ENCODE measurements at regions not wholly inside any gene's neighbourhood (a gene's known extent, or its start where the extent isn't known, plus 50 kb on each side); places are given as distances from the start of the nearest gene placed in this dataset.

DNA sequence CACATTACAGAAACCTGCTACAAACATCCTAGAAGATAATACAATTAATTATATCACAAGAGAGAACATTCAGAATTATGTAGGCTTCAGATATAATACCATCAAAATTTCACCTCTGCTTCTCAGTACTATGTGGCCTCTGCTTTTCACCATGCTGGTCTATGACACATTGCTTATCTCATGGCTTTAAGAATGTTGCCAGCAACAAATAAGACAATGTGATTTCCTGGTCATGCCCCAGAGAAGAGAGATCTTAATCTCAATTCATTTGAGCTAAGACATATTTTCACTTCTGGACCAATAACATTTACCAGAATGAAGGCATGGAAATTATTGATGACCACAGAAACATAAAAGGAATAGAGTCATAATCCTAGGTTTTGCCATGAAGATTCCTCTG lies 1233.4 kb upstream of the ADGRL3 start:
- Histone ChIP-seq H3K27me3 (replicated peaks in 1 of 4; ENCODE audit: control insufficient read depth in 3 of 4, extremely low read depth in 1 of 4, insufficient read depth in 3 of 4, low read length in 3 of 4) (no peaks in the 10 kb centered on the region), H3K36me3 (ENCODE audit: control insufficient read depth in 2 of 4, insufficient read depth in 4 of 4, low read length in 3 of 4) (no peaks in the 10 kb centered on the region), H2AK5ac (ENCODE audit: low read depth, low read length) (no peak overlapping the region), H2BK12ac (ENCODE audit: low read depth, low read length) (no peak overlapping the region), H2BK15ac (ENCODE audit: low read length) (no peak overlapping the region), H2AFZ (ENCODE audit: low read length) (no peak overlapping the region), H3K4me1 (replicated peaks in 1 of 4; ENCODE audit: control insufficient read depth in 3 of 4, insufficient read depth in 4 of 4, low read length in 3 of 4) (no peaks in the 10 kb centered on the region), H2BK120ac (replicated peaks; ENCODE audit: low read depth, low read length) (no peak overlapping the region), H3K14ac (ENCODE audit: insufficient read length) (no peak overlapping the region), H3K79me2 (ENCODE audit: control insufficient read depth in 1 of 2, insufficient read depth in 2 of 2, low read length in 2 of 2) (no peaks in the 10 kb centered on the region), H4K5ac (ENCODE audit: insufficient read length, low read depth, low read length) (no peak overlapping the region), H3K23me2 (ENCODE audit: low read depth, low read length) (no peaks in the 10 kb centered on the region), H4K91ac (replicated peaks; ENCODE audit: insufficient read length, low read length) (no peak overlapping the region), H2BK20ac (ENCODE audit: low read length) (no peak overlapping the region), H3K9ac (replicated peaks in 1 of 4; ENCODE audit: extremely low read depth in 1 of 4, low read depth in 3 of 4, low read length in 3 of 4) (no peak overlapping the region), H3K18ac (ENCODE audit: extremely low read depth, low read length) (no peak overlapping the region), H3K4me2 (ENCODE audit: insufficient read depth in 1 of 2, low read depth in 2 of 2, low read length in 2 of 2) (no peak overlapping the region), H2BK5ac (ENCODE audit: low read depth, low read length) (no peak overlapping the region), H4K8ac (ENCODE audit: extremely low read depth, insufficient read depth, low read length) (no peak overlapping the region), H3K79me1 (ENCODE audit: low read depth, low read length) (no peaks in the 10 kb centered on the region), H3K4ac (replicated peaks; ENCODE audit: insufficient read length, low read depth, low read length) (no peak overlapping the region), H3K56ac (replicated peaks; ENCODE audit: insufficient read length, low read depth, low read length) (no peak overlapping the region), H3K27ac (ENCODE audit: low read depth, low read length) (no peak overlapping the region), H3K4me3 (ENCODE audit: extremely low read depth in 1 of 4, insufficient read depth in 2 of 4, low read depth in 3 of 4, low read length in 4 of 4) (no peak overlapping the region), H3K23ac (ENCODE audit: insufficient read length) (no peak overlapping the region), H3K9me3 (ENCODE audit: insufficient read depth in 2 of 2, low read depth in 1 of 2, low read length in 1 of 2) (no peaks in the 10 kb centered on the region), H4K20me1 (replicated peaks in 1 of 2; ENCODE audit: control insufficient read depth in 1 of 2, insufficient read depth in 2 of 2, low read length in 2 of 2) (no peaks in the 10 kb centered on the region)
- DNase-seq (ENCODE audit: low read depth in 1 of 2, low spot score in 2 of 2) (no peak), FAIRE-seq (no peak)
- ChIA-PET POLR2A (ENCODE audit: partially characterized antibody) (no interaction called here), CTCF (ENCODE audit: partially characterized antibody) (no interaction called here)
- no peak for TF ChIP-seq CEBPB (IDR thresholded peaks at IDR 0.05; ENCODE audit: low read depth, low read length)
- no peak for TF ChIP-seq MAFK (IDR thresholded peaks at IDR 0.05; ENCODE audit: low read depth, low read length)
- TF ChIP-seq, protein P1, sequence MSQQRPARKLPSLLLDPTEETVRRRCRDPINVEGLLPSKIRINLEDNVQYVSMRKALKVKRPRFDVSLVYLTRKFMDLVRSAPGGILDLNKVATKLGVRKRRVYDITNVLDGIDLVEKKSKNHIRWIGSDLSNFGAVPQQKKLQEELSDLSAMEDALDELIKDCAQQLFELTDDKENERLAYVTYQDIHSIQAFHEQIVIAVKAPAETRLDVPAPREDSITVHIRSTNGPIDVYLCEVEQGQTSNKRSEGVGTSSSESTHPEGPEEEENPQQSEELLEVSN (IDR thresholded peaks at IDR 0.05): no peak
- TF ChIP-seq RAD21 (IDR thresholded peaks at IDR 0.05 in 1 of 2, conservative IDR thresholded peaks at IDR 0.05 in 1 of 2; ENCODE audit: low read depth in 2 of 2, low read length in 2 of 2): no peak
- no peak for TF ChIP-seq SIRT6 (IDR thresholded peaks at IDR 0.05; ENCODE audit: low read length)
- TF ChIP-seq, protein P2, sequence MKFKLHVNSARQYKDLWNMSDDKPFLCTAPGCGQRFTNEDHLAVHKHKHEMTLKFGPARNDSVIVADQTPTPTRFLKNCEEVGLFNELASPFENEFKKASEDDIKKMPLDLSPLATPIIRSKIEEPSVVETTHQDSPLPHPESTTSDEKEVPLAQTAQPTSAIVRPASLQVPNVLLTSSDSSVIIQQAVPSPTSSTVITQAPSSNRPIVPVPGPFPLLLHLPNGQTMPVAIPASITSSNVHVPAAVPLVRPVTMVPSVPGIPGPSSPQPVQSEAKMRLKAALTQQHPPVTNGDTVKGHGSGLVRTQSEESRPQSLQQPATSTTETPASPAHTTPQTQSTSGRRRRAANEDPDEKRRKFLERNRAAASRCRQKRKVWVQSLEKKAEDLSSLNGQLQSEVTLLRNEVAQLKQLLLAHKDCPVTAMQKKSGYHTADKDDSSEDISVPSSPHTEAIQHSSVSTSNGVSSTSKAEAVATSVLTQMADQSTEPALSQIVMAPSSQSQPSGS (IDR thresholded peaks at IDR 0.05; ENCODE audit: low read length): no peak
- no peak for TF ChIP-seq KDM1A (IDR thresholded peaks at IDR 0.05; ENCODE audit: borderline replicate concordance, low read length)
- no peak for TF ChIP-seq GTF2F1 (IDR thresholded peaks at IDR 0.05; ENCODE audit: borderline replicate concordance, low read depth, low read length)
- no peak for TF ChIP-seq TBP (IDR thresholded peaks at IDR 0.05; ENCODE audit: low read depth, low read length)
- TF ChIP-seq ASH2L (IDR thresholded peaks at IDR 0.05; ENCODE audit: low read length): no peak
- TF ChIP-seq CBX8 (IDR thresholded peaks at IDR 0.05; ENCODE audit: borderline replicate concordance, low read depth, low read length): no peak
- TF ChIP-seq, protein P3, sequence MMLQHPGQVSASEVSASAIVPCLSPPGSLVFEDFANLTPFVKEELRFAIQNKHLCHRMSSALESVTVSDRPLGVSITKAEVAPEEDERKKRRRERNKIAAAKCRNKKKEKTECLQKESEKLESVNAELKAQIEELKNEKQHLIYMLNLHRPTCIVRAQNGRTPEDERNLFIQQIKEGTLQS (IDR thresholded peaks at IDR 0.05; ENCODE audit: insufficient read depth, low read depth, low read length): no peak
